ENCODE measurements at regions not wholly inside any gene's neighbourhood (a gene's known extent, or its start where the extent isn't known, plus 50 kb on each side); places are given as distances from the start of the nearest gene placed in this dataset.

DNA sequence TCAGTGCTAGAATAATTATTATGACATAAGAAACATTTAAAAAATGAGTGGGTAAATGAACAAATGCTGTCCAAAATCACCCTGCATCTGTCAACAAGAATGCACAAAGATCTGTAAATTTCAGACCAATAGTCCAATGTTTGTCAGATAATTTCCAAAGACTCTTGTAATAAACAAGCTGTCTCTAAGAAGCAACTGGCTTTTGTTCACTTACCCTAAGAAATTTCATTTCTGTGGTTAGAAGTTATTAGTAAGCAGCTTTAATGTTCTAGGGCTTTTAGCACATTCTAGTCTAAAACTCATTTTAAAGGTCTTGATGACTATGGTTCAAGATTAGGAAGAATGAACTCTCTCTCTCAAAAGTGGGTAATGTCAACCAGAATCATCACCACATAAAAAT, 560.3 kb upstream of the SMIM31 start:
- Histone ChIP-seq H3K27ac (ENCODE audit: insufficient read depth in 1 of 2, low read depth in 1 of 2, low read length in 2 of 2, poor library complexity in 1 of 2, severe bottlenecking in 2 of 2) (no peak overlapping the region), H3K36me3 (ENCODE audit: control insufficient read depth in 4 of 4, insufficient read depth in 4 of 4, low read length in 3 of 4) (no peaks in the 10 kb centered on the region), H3K4me3 (ENCODE audit: control insufficient read depth in 1 of 7, extremely low read depth in 1 of 7, insufficient read depth in 4 of 7, low read depth in 2 of 7, low read length in 6 of 7) (no peak overlapping the region), H3K27me3 (replicated peaks in 2 of 5; ENCODE audit: control insufficient read depth in 4 of 5, insufficient read depth in 5 of 5, low read length in 4 of 5) (no peaks in the 10 kb centered on the region), H3K9me3 (ENCODE audit: control extremely low read depth in 1 of 5, control insufficient read depth in 4 of 5, insufficient read depth in 2 of 5, low read depth in 1 of 5, low read length in 4 of 5) (no peaks in the 10 kb centered on the region), H3K4me1 (ENCODE audit: control extremely low read depth in 1 of 4, control insufficient read depth in 4 of 4, insufficient read depth in 4 of 4, low read length in 3 of 4) (no peaks in the 10 kb centered on the region)
- DNase-seq = no peak
- ChIA-PET CTCF (no interaction called here), POLR2A (no interaction called here)

DNA sequence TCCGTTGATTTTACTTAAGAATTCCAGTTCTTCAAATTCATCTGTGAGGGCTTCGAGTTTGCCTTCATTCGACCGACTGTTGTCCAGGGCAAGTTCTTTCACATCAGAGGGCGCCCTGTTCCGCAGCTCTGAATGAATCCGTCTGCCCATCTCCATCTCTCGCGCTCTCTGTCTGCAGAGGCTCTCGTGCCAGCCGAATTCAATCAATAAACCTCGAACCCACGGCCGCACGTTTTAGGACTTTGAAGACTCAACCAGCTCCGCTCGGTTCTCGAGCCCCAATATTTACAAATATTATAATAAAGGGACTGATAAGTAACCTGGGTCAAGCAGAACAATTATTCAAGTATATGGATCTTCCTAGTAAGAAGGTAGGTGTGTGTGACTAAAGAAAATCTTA, 556.4 kb upstream of the SMIM31 start:
- Histone ChIP-seq H3K9me3 (ENCODE audit: control extremely low read depth in 1 of 5, control insufficient read depth in 4 of 5, insufficient read depth in 2 of 5, low read depth in 1 of 5, low read length in 4 of 5) (no peaks in the 10 kb centered on the region), H3K27ac (ENCODE audit: insufficient read depth in 1 of 2, low read depth in 1 of 2, low read length in 2 of 2, poor library complexity in 1 of 2, severe bottlenecking in 2 of 2) (no peak overlapping the region), H3K4me1 (ENCODE audit: control extremely low read depth in 1 of 4, control insufficient read depth in 4 of 4, insufficient read depth in 4 of 4, low read length in 3 of 4) (no peaks in the 10 kb centered on the region), H3K27me3 (replicated peaks in 2 of 5; ENCODE audit: control insufficient read depth in 4 of 5, insufficient read depth in 5 of 5, low read length in 4 of 5) (no peaks in the 10 kb centered on the region), H3K36me3 (ENCODE audit: control insufficient read depth in 4 of 4, insufficient read depth in 4 of 4, low read length in 3 of 4) (no peaks in the 10 kb centered on the region), H3K4me3 (ENCODE audit: control insufficient read depth in 1 of 7, extremely low read depth in 1 of 7, insufficient read depth in 4 of 7, low read depth in 2 of 7, low read length in 6 of 7) (no peak overlapping the region)
- DNase-seq = no peak
- ChIA-PET CTCF (no interaction called here), POLR2A (no interaction called here)
- 98% methylated on average over 8 of the region's 18 CpGs for WGBS (ENCODE audit: insufficient coverage)

DNA sequence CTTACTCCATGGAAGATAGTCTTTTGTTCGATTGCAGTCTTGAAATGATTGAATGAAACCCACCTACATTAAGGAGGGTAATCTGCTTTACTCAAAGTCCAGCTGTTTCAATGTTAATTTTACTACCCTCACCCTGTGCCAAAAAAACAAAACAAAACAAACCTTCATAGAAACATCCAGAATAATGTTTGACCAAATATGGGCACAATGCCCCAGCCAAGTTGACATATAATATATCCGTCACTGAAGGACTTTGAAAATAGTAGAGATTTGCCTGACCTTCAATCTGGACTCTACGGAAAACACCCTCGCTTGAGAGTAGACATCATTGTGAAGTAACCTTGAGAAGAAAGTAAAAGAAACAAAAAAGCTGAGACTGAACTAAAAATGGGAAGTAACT, 550.5 kb upstream of the SMIM31 start:
- 85% methylated on average over 2 of the region's 4 CpGs for WGBS (ENCODE audit: insufficient coverage)
- Histone ChIP-seq H3K27me3 (replicated peaks in 2 of 5; ENCODE audit: control insufficient read depth in 4 of 5, insufficient read depth in 5 of 5, low read length in 4 of 5) (no peaks in the 10 kb centered on the region), H3K36me3 (ENCODE audit: control insufficient read depth in 4 of 4, insufficient read depth in 4 of 4, low read length in 3 of 4) (no peaks in the 10 kb centered on the region), H3K9me3 (ENCODE audit: control extremely low read depth in 1 of 5, control insufficient read depth in 4 of 5, insufficient read depth in 2 of 5, low read depth in 1 of 5, low read length in 4 of 5) (no peaks in the 10 kb centered on the region), H3K4me1 (ENCODE audit: control extremely low read depth in 1 of 4, control insufficient read depth in 4 of 4, insufficient read depth in 4 of 4, low read length in 3 of 4) (no peaks in the 10 kb centered on the region), H3K4me3 (ENCODE audit: control insufficient read depth in 1 of 7, extremely low read depth in 1 of 7, insufficient read depth in 4 of 7, low read depth in 2 of 7, low read length in 6 of 7) (no peak overlapping the region), H3K27ac (ENCODE audit: insufficient read depth in 1 of 2, low read depth in 1 of 2, low read length in 2 of 2, poor library complexity in 1 of 2, severe bottlenecking in 2 of 2) (no peak overlapping the region)
- ChIA-PET CTCF (no interaction called here), POLR2A (no interaction called here)
- DNase-seq = no peak

DNA sequence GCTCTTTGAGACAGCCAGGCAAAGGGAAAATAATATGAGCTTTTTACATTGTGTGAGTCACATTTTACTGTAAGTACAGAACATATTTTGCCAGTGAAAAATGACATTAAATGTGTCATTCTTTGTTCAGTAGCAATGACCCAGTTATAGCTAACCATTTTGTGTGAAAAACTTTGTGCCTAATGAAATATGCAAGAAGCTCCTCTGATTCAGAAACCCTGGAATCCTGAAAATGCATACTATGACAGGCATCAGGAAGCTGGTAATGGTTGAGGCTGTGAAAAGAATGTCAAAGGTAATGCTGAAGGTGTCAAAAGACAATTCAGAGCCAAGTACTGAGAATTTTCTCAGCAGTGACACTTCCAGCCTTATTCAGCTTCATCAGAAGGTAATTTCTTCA, 549.5 kb upstream of the SMIM31 start:
- Histone ChIP-seq H3K36me3 (ENCODE audit: control insufficient read depth in 4 of 4, insufficient read depth in 4 of 4, low read length in 3 of 4) (no peaks in the 10 kb centered on the region), H3K4me1 (ENCODE audit: control extremely low read depth in 1 of 4, control insufficient read depth in 4 of 4, insufficient read depth in 4 of 4, low read length in 3 of 4) (no peaks in the 10 kb centered on the region), H3K4me3 (ENCODE audit: control insufficient read depth in 1 of 7, extremely low read depth in 1 of 7, insufficient read depth in 4 of 7, low read depth in 2 of 7, low read length in 6 of 7) (no peak overlapping the region), H3K27ac (ENCODE audit: insufficient read depth in 1 of 2, low read depth in 1 of 2, low read length in 2 of 2, poor library complexity in 1 of 2, severe bottlenecking in 2 of 2) (no peak overlapping the region), H3K27me3 (replicated peaks in 2 of 5; ENCODE audit: control insufficient read depth in 4 of 5, insufficient read depth in 5 of 5, low read length in 4 of 5) (no peaks in the 10 kb centered on the region), H3K9me3 (ENCODE audit: control extremely low read depth in 1 of 5, control insufficient read depth in 4 of 5, insufficient read depth in 2 of 5, low read depth in 1 of 5, low read length in 4 of 5) (no peaks in the 10 kb centered on the region)
- ChIA-PET CTCF (no interaction called here), POLR2A (no interaction called here)
- DNase-seq = no peak

DNA sequence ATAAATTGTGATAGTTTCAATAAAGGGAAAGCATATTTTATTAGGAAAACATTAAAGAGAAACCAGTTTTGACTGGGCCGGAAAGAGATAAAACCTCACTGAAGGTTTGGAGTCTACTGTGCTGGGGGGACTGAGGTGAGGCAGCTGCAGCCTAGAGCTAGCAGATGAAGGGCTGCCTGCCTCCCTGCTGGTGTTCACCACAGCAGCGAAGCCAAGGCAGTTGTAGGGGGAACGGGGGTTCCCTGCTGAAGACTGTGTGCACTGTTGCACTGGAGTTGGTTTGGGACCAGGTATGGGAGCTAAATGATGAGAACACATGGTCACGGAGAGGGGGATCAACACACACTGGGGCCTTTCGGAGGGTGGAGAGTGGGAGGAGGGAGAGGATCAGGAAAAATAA, 546.5 kb upstream of the SMIM31 start:
- ChIA-PET POLR2A (no interaction called here), CTCF (no interaction called here)
- no peaks in the 10 kb centered on the region for H3K4me1 ChIP-seq (ENCODE audit: control extremely low read depth in 1 of 4, control insufficient read depth in 4 of 4, insufficient read depth in 4 of 4, low read length in 3 of 4)
- H3K27me3 ChIP-seq (replicated peaks in 2 of 5; ENCODE audit: control insufficient read depth in 4 of 5, insufficient read depth in 5 of 5, low read length in 4 of 5) = no peaks in the 10 kb centered on the region
- H3K27ac ChIP-seq (ENCODE audit: insufficient read depth in 1 of 2, low read depth in 1 of 2, low read length in 2 of 2, poor library complexity in 1 of 2, severe bottlenecking in 2 of 2) = no peak overlapping the region
- no peak overlapping the region for H3K4me3 ChIP-seq (ENCODE audit: control insufficient read depth in 1 of 7, extremely low read depth in 1 of 7, insufficient read depth in 4 of 7, low read depth in 2 of 7, low read length in 6 of 7)
- H3K9me3 ChIP-seq (ENCODE audit: control extremely low read depth in 1 of 5, control insufficient read depth in 4 of 5, insufficient read depth in 2 of 5, low read depth in 1 of 5, low read length in 4 of 5) = no peaks in the 10 kb centered on the region
- 70% methylated on average over 3 of the region's 5 CpGs for WGBS (ENCODE audit: insufficient coverage)
- no peaks in the 10 kb centered on the region for H3K36me3 ChIP-seq (ENCODE audit: control insufficient read depth in 4 of 4, insufficient read depth in 4 of 4, low read length in 3 of 4)
- no peak for DNase-seq

DNA sequence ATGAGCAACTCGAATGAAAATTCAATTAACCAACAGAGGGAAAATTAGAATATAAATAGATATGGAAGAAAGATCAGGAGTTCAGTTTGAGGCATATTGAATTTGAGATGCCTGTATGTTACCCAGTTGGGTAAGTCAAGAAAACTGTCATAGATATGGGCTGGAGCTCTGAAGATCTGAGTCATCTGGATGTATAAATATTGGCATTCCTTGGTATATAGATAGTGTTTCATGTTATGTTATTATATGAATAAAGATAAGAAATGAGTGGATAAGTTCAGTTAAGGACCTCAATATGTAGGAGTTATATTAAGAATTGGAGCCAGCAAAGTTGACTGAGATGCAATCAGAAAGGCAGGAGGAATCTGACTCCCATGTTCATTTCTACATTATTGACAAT, 543.6 kb upstream of the SMIM31 start:
- ChIA-PET CTCF (no interaction called here), POLR2A (no interaction called here)
- Histone ChIP-seq H3K4me3 (ENCODE audit: control insufficient read depth in 1 of 7, extremely low read depth in 1 of 7, insufficient read depth in 4 of 7, low read depth in 2 of 7, low read length in 6 of 7) (no peak overlapping the region), H3K27me3 (replicated peaks in 2 of 5; ENCODE audit: control insufficient read depth in 4 of 5, insufficient read depth in 5 of 5, low read length in 4 of 5) (no peaks in the 10 kb centered on the region), H3K4me1 (ENCODE audit: control extremely low read depth in 1 of 4, control insufficient read depth in 4 of 4, insufficient read depth in 4 of 4, low read length in 3 of 4) (no peaks in the 10 kb centered on the region), H3K36me3 (ENCODE audit: control insufficient read depth in 4 of 4, insufficient read depth in 4 of 4, low read length in 3 of 4) (no peaks in the 10 kb centered on the region), H3K9me3 (ENCODE audit: control extremely low read depth in 1 of 5, control insufficient read depth in 4 of 5, insufficient read depth in 2 of 5, low read depth in 1 of 5, low read length in 4 of 5) (no peaks in the 10 kb centered on the region), H3K27ac (ENCODE audit: insufficient read depth in 1 of 2, low read depth in 1 of 2, low read length in 2 of 2, poor library complexity in 1 of 2, severe bottlenecking in 2 of 2) (no peak overlapping the region)
- 88% methylated on average over 1 of the region's 1 CpG for whole genome bisulfite sequencing (ENCODE audit: insufficient coverage)
- no peak for DNase-seq

DNA sequence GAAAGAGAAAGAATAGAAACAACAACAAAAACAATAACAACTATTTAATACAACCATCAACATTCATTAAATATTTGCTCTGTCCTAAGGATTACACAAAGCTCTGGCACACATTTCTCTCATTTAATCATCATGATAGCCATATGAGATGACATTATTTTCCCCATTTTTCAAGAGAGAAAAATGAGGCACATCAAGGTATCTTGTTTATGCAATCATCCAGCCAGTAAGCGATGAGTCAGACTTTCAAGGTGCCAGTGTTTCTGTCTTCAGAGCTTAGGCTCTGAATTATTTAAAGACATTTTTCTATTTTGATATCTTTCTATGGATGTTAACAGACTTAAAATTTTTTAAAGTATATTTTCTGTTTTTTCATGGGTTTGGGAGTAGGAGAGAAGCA, 541.8 kb upstream of the SMIM31 start:
- no peak for DNase-seq
- H3K4me1 ChIP-seq (ENCODE audit: control extremely low read depth in 1 of 4, control insufficient read depth in 4 of 4, insufficient read depth in 4 of 4, low read length in 3 of 4) = no peaks in the 10 kb centered on the region
- H3K9me3 ChIP-seq (ENCODE audit: control extremely low read depth in 1 of 5, control insufficient read depth in 4 of 5, insufficient read depth in 2 of 5, low read depth in 1 of 5, low read length in 4 of 5) = no peaks in the 10 kb centered on the region
- no peaks in the 10 kb centered on the region for H3K27me3 ChIP-seq (replicated peaks in 2 of 5; ENCODE audit: control insufficient read depth in 4 of 5, insufficient read depth in 5 of 5, low read length in 4 of 5)
- POLR2A ChIA-PET = no interaction called here
- H3K36me3 ChIP-seq (ENCODE audit: control insufficient read depth in 4 of 4, insufficient read depth in 4 of 4, low read length in 3 of 4) = no peaks in the 10 kb centered on the region
- WGBS (ENCODE audit: insufficient coverage) = no CpG with 5 or more reads among the region's 1 CpG
- H3K4me3 ChIP-seq (ENCODE audit: control insufficient read depth in 1 of 7, extremely low read depth in 1 of 7, insufficient read depth in 4 of 7, low read depth in 2 of 7, low read length in 6 of 7) = no peak overlapping the region
- CTCF ChIA-PET = no interaction called here
- H3K27ac ChIP-seq (ENCODE audit: insufficient read depth in 1 of 2, low read depth in 1 of 2, low read length in 2 of 2, poor library complexity in 1 of 2, severe bottlenecking in 2 of 2) = no peak overlapping the region

DNA sequence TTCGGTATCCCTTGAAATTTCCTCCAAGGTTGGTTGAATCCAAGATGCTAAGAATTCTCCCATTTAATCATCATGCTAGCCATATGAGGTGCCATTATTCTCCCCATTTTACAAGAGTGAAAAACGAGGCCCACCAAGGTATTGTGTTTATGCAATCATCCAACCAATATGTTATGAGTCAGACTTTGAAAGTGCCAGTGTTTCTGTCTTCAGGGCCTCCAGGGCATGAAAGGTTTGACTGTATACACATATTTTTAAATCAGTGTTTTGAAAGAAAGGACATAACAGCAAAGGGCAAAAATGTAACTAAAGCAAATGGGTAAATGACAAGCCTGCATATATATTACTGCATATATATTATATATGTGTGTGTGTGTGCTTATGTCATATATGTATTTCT, 541.2 kb upstream of the SMIM31 start:
- WGBS (ENCODE audit: insufficient coverage) = 100% methylated on average over 1 of the region's 2 CpGs
- Histone ChIP-seq H3K4me1 (ENCODE audit: control extremely low read depth in 1 of 4, control insufficient read depth in 4 of 4, insufficient read depth in 4 of 4, low read length in 3 of 4) (no peaks in the 10 kb centered on the region), H3K27me3 (replicated peaks in 2 of 5; ENCODE audit: control insufficient read depth in 4 of 5, insufficient read depth in 5 of 5, low read length in 4 of 5) (no peaks in the 10 kb centered on the region), H3K4me3 (ENCODE audit: control insufficient read depth in 1 of 7, extremely low read depth in 1 of 7, insufficient read depth in 4 of 7, low read depth in 2 of 7, low read length in 6 of 7) (no peak overlapping the region), H3K36me3 (ENCODE audit: control insufficient read depth in 4 of 4, insufficient read depth in 4 of 4, low read length in 3 of 4) (no peaks in the 10 kb centered on the region), H3K27ac (ENCODE audit: insufficient read depth in 1 of 2, low read depth in 1 of 2, low read length in 2 of 2, poor library complexity in 1 of 2, severe bottlenecking in 2 of 2) (no peak overlapping the region), H3K9me3 (ENCODE audit: control extremely low read depth in 1 of 5, control insufficient read depth in 4 of 5, insufficient read depth in 2 of 5, low read depth in 1 of 5, low read length in 4 of 5) (no peaks in the 10 kb centered on the region)
- ChIA-PET CTCF (no interaction called here), POLR2A (no interaction called here)
- DNase-seq = no peak

All from common myeloid progenitor, CD34-positive (primary cell).